ENCODE measurements at regions not wholly inside any gene's neighbourhood (a gene's known extent, or its start where the extent isn't known, plus 50 kb on each side); places are given as distances from the start of the nearest gene placed in this dataset.
"Not testable (repeated sequence)": the region's sequence is repeated elsewhere in the genome, so short reads cannot be mapped to it uniquely, and the experiment has no call there.

- no peak for DNase-seq
Observed at GRCh38 chr12:75754698-75755097, 243.3 kb upstream of the KRR1 start.

- DNase-seq: no peak
Observed at GRCh38 chr12:75754141-75754540, 242.7 kb upstream of the KRR1 start.

GRCh38 chr12:75751769-75752471, 240.5 kb upstream of the KRR1 start:
- DNase-seq: no peak

GRCh38 chr12:75750716-75751306, 239.4 kb upstream of the KRR1 start:
- DNase-seq: peak; percentile 51

GRCh38 chr12:75748990-75749389, 237.6 kb upstream of the KRR1 start:
- DNase-seq: not testable (repeated sequence)

- no peak for DNase-seq
Observed at GRCh38 chr12:75748136-75748535, 236.7 kb upstream of the KRR1 start.

GRCh38 chr12:75747572-75748021, 236.2 kb upstream of the KRR1 start:
- peak; percentile 30 for DNase-seq

- DNase-seq: no peak
Observed at GRCh38 chr12:75746621-75747020, 235.2 kb upstream of the KRR1 start.

GRCh38 chr12:75744607-75745256, 233.3 kb upstream of the KRR1 start:
- DNase-seq: no peak

- DNase-seq: no peak
Observed at GRCh38 chr12:75742961-75743360, 231.6 kb upstream of the KRR1 start.

- no peak for DNase-seq
Observed at GRCh38 chr12:75742048-75742447, 230.6 kb upstream of the KRR1 start.

GRCh38 chr12:75739912-75740311, 228.5 kb upstream of the KRR1 start:
- DNase-seq: no peak

- not testable (repeated sequence) for DNase-seq
Observed at GRCh38 chr12:75739098-75739497, 227.7 kb upstream of the KRR1 start.

GRCh38 chr12:75738486-75738885, 227.1 kb upstream of the KRR1 start:
- no peak for DNase-seq

GRCh38 chr12:75735853-75736252, 224.4 kb upstream of the KRR1 start:
- DNase-seq: no peak

- no peak for DNase-seq
Observed at GRCh38 chr12:75728826-75729225, 217.4 kb upstream of the KRR1 start.

GRCh38 chr12:75727577-75727976, 216.2 kb upstream of the KRR1 start:
- DNase-seq: no peak

GRCh38 chr12:75725521-75726111, 214.2 kb upstream of the KRR1 start:
- DNase-seq: peak; percentile 70

GRCh38 chr12:75724928-75725312, 213.5 kb upstream of the KRR1 start:
- peak; percentile 89 for DNase-seq

- DNase-seq: no peak
Observed at GRCh38 chr12:75724307-75724927, 213.0 kb upstream of the KRR1 start.

GRCh38 chr12:75722714-75723200, 211.3 kb upstream of the KRR1 start:
- DNase-seq: peak; percentile 71

- no peak for DNase-seq
Observed at GRCh38 chr12:75721796-75722195, 210.4 kb upstream of the KRR1 start.
